BJ (cell line): ENCODE measurements at regions not wholly inside any gene's neighbourhood (a gene's known extent, or its start where the extent isn't known, plus 50 kb on each side); places are given as distances from the start of the nearest gene placed in this dataset.

Experiments used
- CTCF ChIA-PET: fragments of 350-600 bp; formaldehyde crosslinking; extraction: SDS; loops from one replicate; lab custom pipeline; 2021; ENCODE audit warnings: antibody characterized with exemption, inconsistent platforms; lab: Yijun Ruan, JAX
- POLR2A ChIA-PET: fragments of 300-600 bp; sonication (Branson Sonifier 250); formaldehyde crosslinking; extraction: SDS; loops from one replicate; lab custom pipeline; 2021; ENCODE audit warnings: antibody characterized with exemption; lab: Charles Lee
- DNase-seq: peaks from one replicate; pipeline ENCODE4 v3.0.0-alpha.2; 2011; ENCODE audit warnings: low read depth
- H3K27me3 ChIP-seq: 2 replicates; pipeline ENCODE4 v1.6.0; 2011; ENCODE audit warnings: low read length; ENCODE audit not compliant: control insufficient read depth, insufficient read depth
- H3K36me3 ChIP-seq: 2 replicates; pipeline ENCODE4 v1.5.1; 2011; ENCODE audit warnings: low read length; ENCODE audit not compliant: control insufficient read depth, insufficient read depth
- H3K4me3 ChIP-seq: 2 replicates; pipeline ENCODE4 v1.5.1; 2011; ENCODE audit warnings: low read depth, mild to moderate bottlenecking, control low read depth, low read length
- CTCF ChIP-seq: IDR thresholded peaks from 2 replicates; pipeline ENCODE4 v1.5.1; 2011; ENCODE audit warnings: low read depth, mild to moderate bottlenecking, control low read depth, inconsistent platforms, low read length, moderate library complexity; ENCODE audit not compliant: insufficient read depth

- ChIA-PET POLR2A (no interaction called here), CTCF (no interaction called here)
- no peaks in the 10 kb centered on the region for H3K27me3 ChIP-seq
- H3K4me3 ChIP-seq = no peak overlapping the region
- no peaks in the 10 kb centered on the region for H3K36me3 ChIP-seq
- TF ChIP-seq CTCF = no peak
- peak; percentile 27 for DNase-seq
Measured at GRCh38 chr6:149127212-149127611, 190.3 kb upstream of the TAB2 start.

GRCh38 chr6:149128489-149129145 lies 188.9 kb upstream of the TAB2 start:
- POLR2A ChIA-PET = interaction anchor here (0.5 to 0.6 kb wide), 2 partner anchors 112 to 160 kb away, joined by 3 read pairs; no protein-coding TSS in a partner anchor
- no peak for DNase-seq
- H3K36me3 ChIP-seq = no peaks in the 10 kb centered on the region
- TF ChIP-seq CTCF = no peak
- CTCF ChIA-PET = no interaction called here
- no peak overlapping the region for H3K4me3 ChIP-seq
- H3K27me3 ChIP-seq = no peaks in the 10 kb centered on the region

- ChIA-PET CTCF (no interaction called here), POLR2A (no interaction called here)
- peak; percentile 47 for DNase-seq
- Histone ChIP-seq H3K4me3 (no peak overlapping the region), H3K36me3 (no peaks in the 10 kb centered on the region), H3K27me3 (no peaks in the 10 kb centered on the region)
- no peak for TF ChIP-seq CTCF
Measured at GRCh38 chr6:149129371-149130077, 188.0 kb upstream of the TAB2 start.

GRCh38 chr6:149130090-149130489 lies 187.4 kb upstream of the TAB2 start:
- TF ChIP-seq CTCF = no peak
- POLR2A ChIA-PET = no interaction called here
- no peaks in the 10 kb centered on the region for H3K36me3 ChIP-seq
- no peaks in the 10 kb centered on the region for H3K27me3 ChIP-seq
- no peak for DNase-seq
- CTCF ChIA-PET = no interaction called here
- H3K4me3 ChIP-seq = no peak overlapping the region

- H3K36me3 ChIP-seq = no peaks in the 10 kb centered on the region
- ChIA-PET POLR2A (no interaction called here), CTCF (interaction anchor here (0.6 kb wide), 1 partner anchor 34 kb away, joined by 3 read pairs; no protein-coding TSS in a partner anchor)
- no peaks in the 10 kb centered on the region for H3K27me3 ChIP-seq
- H3K4me3 ChIP-seq = no peak overlapping the region
- TF ChIP-seq CTCF = no peak
- DNase-seq = no peak
Measured at GRCh38 chr6:149130508-149130907, 187.0 kb upstream of the TAB2 start.
